ENCODE measurements at regions not wholly inside any gene's neighbourhood (a gene's known extent, or its start where the extent isn't known, plus 50 kb on each side); places are given as distances from the start of the nearest gene placed in this dataset.

- intact Hi-C loops (cut with micrococcal nuclease): no loop called here
Measured at GRCh38 chr16:51039638-51040331, 111.3 kb downstream of the SALL1 start.

More at GRCh38 chr16:51039638-51040331, 111.3 kb downstream of the SALL1 start:
- dilution Hi-C loops (cut with HindIII; ENCODE audit: low sequenced_read_pairs, unreplicated experiment) (no loop called here), in situ Hi-C loops (cut with MboI; ENCODE audit: low sequenced_read_pairs) (no loop called here)
- Histone ChIP-seq H3K14ac (replicated peaks; ENCODE audit: low read depth, low read length) (no peak overlapping the region), H3K23ac (ENCODE audit: low read depth, low read length) (no peak overlapping the region), H4K8ac (ENCODE audit: low read depth in 2 of 2, low read length in 2 of 2) (no peak overlapping the region), H3K9me1 (ENCODE audit: insufficient read depth, low read length) (no peaks in the 10 kb centered on the region), H3K4me1 (ENCODE audit: control insufficient read depth, insufficient read depth, low read length) (no peaks in the 10 kb centered on the region), H4K20me1 (ENCODE audit: insufficient read depth, low read length) (no peaks in the 10 kb centered on the region), H3K27ac (ENCODE audit: insufficient read depth, low read length) (no peak overlapping the region), H2AK9ac (replicated peaks; ENCODE audit: low read depth, low read length, poor library complexity) (no peak overlapping the region), H3K4me2 (ENCODE audit: low read depth, low read length) (no peak overlapping the region), H3K18ac (ENCODE audit: low read depth, low read length) (no peak overlapping the region), H2BK120ac (ENCODE audit: low read depth, low read length) (no peak overlapping the region), H2BK5ac (ENCODE audit: low read depth, low read length, poor library complexity, severe bottlenecking) (no peak overlapping the region), H2BK15ac (ENCODE audit: low read depth, low read length) (no peak overlapping the region), H4K91ac (ENCODE audit: insufficient read depth, low read depth, low read length) (no peak overlapping the region), H3K4me3 (ENCODE audit: insufficient read depth, low read depth, low read length) (no peak overlapping the region), H3K4ac (ENCODE audit: low read depth, low read length) (no peak overlapping the region), H2BK20ac (ENCODE audit: low read depth, low read length) (no peak overlapping the region), H3K9ac (ENCODE audit: low read depth, low read length) (no peak overlapping the region), H3K27me3 (ENCODE audit: control insufficient read depth, insufficient read depth, low read length) (no peaks in the 10 kb centered on the region), H2AK5ac (ENCODE audit: low read depth, low read length) (no peak overlapping the region), H3K9me3 (ENCODE audit: control insufficient read depth, insufficient read depth, low read length) (no peaks in the 10 kb centered on the region), H3K79me1 (ENCODE audit: low read depth in 1 of 2, low read length in 2 of 2) (no peaks in the 10 kb centered on the region), H3K36me3 (ENCODE audit: control insufficient read depth, insufficient read depth, low read length) (no peaks in the 10 kb centered on the region), H2AFZ (replicated peaks; ENCODE audit: low read length, poor library complexity) (no peak overlapping the region), H4K5ac (ENCODE audit: low read depth, low read length) (no peak overlapping the region), H3K56ac (ENCODE audit: extremely low read depth, insufficient read depth, low read length) (no peak overlapping the region)
- WGBS, 2 experiments (ENCODE audit: extremely low coverage in 2 of 2, insufficient read length in 1 of 2): 23% methylated on average over 3 of the region's 14 CpGs; no CpG with 5 or more reads in 1 of the 2 experiments
- ATAC-seq (ENCODE audit: low read depth) (no peak), DNase-seq (no peak)
- POLR2A ChIA-PET (ENCODE audit: unreplicated experiment): no interaction called here
- BruUV-seq (replicated peaks): no TSS peak
- TF ChIP-seq SMC3 (IDR thresholded peaks at IDR 0.05; ENCODE audit: low read depth, low read length): no peak
- TF ChIP-seq MAFK (IDR thresholded peaks at IDR 0.05; ENCODE audit: low read depth, low read length): no peak
- TF ChIP-seq RFX5 (IDR thresholded peaks at IDR 0.05; ENCODE audit: low read depth, low read length): no peak
- TF ChIP-seq FOS (IDR thresholded peaks at IDR 0.05; ENCODE audit: low read depth, low read length): no peak
- TF ChIP-seq, protein P1, sequence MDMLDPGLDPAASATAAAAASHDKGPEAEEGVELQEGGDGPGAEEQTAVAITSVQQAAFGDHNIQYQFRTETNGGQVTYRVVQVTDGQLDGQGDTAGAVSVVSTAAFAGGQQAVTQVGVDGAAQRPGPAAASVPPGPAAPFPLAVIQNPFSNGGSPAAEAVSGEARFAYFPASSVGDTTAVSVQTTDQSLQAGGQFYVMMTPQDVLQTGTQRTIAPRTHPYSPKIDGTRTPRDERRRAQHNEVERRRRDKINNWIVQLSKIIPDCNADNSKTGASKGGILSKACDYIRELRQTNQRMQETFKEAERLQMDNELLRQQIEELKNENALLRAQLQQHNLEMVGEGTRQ (IDR thresholded peaks at IDR 0.05; ENCODE audit: low read depth, low read length): no peak
- CTCF ChIA-PET: no interaction called here

Data from IMR-90 (cell line).